Renal cortical epithelial cell (primary cell): ENCODE measurements at regions not wholly inside any gene's neighbourhood (a gene's known extent, or its start where the extent isn't known, plus 50 kb on each side); places are given as distances from the start of the nearest gene placed in this dataset.
"Not testable (repeated sequence)": the region's sequence is repeated elsewhere in the genome, so short reads cannot be mapped to it uniquely, and the experiment has no call there.

ENCODE experiments used
- DNase-seq: peaks from one replicate; pipeline ENCODE4 v3.0.0-alpha.2; 2011; ENCODE audit warnings: low read depth

- not testable (repeated sequence) for DNase-seq
Observed at GRCh38 chr6:21282360-21282759, 311.2 kb upstream of the SOX4 start.

- DNase-seq = no peak
Observed at GRCh38 chr6:21284166-21284565, 309.4 kb upstream of the SOX4 start.

GRCh38 chr6:21284706-21285105 lies 308.8 kb upstream of the SOX4 start:
- DNase-seq = no peak

- DNase-seq = no peak
Observed at GRCh38 chr6:21294144-21294543, 299.4 kb upstream of the SOX4 start.

GRCh38 chr6:21295506-21296240 lies 297.9 kb upstream of the SOX4 start:
- DNase-seq = no peak

- no peak for DNase-seq
Observed at GRCh38 chr6:21297665-21298064, 295.9 kb upstream of the SOX4 start.

- DNase-seq = no peak
Observed at GRCh38 chr6:21299216-21299615, 294.3 kb upstream of the SOX4 start.

GRCh38 chr6:21300439-21300838 lies 293.1 kb upstream of the SOX4 start:
- DNase-seq = no peak

- peak; percentile 89 for DNase-seq
Observed at GRCh38 chr6:21305893-21306332, 287.6 kb upstream of the SOX4 start.

GRCh38 chr6:21306546-21306945 lies 287.0 kb upstream of the SOX4 start:
- no peak for DNase-seq

GRCh38 chr6:21309807-21310221 lies 283.7 kb upstream of the SOX4 start:
- DNase-seq = no peak

GRCh38 chr6:21310568-21311140 lies 282.9 kb upstream of the SOX4 start:
- DNase-seq = no peak

GRCh38 chr6:21312118-21312517 lies 281.4 kb upstream of the SOX4 start:
- no peak for DNase-seq

- DNase-seq = peak; percentile 19
Observed at GRCh38 chr6:21317642-21318041, 275.9 kb upstream of the SOX4 start.

- DNase-seq = peak; percentile 15
Observed at GRCh38 chr6:21321076-21321475, 272.5 kb upstream of the SOX4 start.

GRCh38 chr6:21321531-21321930 lies 272.0 kb upstream of the SOX4 start:
- DNase-seq = no peak

GRCh38 chr6:21323577-21323976 lies 270.0 kb upstream of the SOX4 start:
- no peak for DNase-seq

- no peak for DNase-seq
Observed at GRCh38 chr6:21325201-21325856, 268.2 kb upstream of the SOX4 start.

- DNase-seq = no peak
Observed at GRCh38 chr6:21327326-21328112, 266.0 kb upstream of the SOX4 start.

- peak; percentile 85 for DNase-seq
Observed at GRCh38 chr6:21331235-21331634, 262.3 kb upstream of the SOX4 start.

GRCh38 chr6:21332077-21332476 lies 261.5 kb upstream of the SOX4 start:
- DNase-seq = peak; percentile 42

- no peak for DNase-seq
Observed at GRCh38 chr6:21332660-21333059, 260.9 kb upstream of the SOX4 start.
